H54 (cell line): ENCODE measurements at regions not wholly inside any gene's neighbourhood (a gene's known extent, or its start where the extent isn't known, plus 50 kb on each side); places are given as distances from the start of the nearest gene placed in this dataset.

ENCODE experiments used
- DNase-seq: peaks from one replicate; pipeline ENCODE4 v3.0.0; 2011; ENCODE audit warnings: low spot score, mixed read lengths; ENCODE audit not compliant: insufficient read length
- FAIRE-seq: peaks from 3 replicates; lab custom pipeline; 2011; peaks lifted over from hg19 to GRCh38; lab: Jason Lieb, UNC
- POLR2A ChIP-seq: IDR thresholded peaks from 2 replicates; pipeline ENCODE4 v1.6.1; 2011; ENCODE audit warnings: low read depth, mild to moderate bottlenecking, low read length

DNA sequence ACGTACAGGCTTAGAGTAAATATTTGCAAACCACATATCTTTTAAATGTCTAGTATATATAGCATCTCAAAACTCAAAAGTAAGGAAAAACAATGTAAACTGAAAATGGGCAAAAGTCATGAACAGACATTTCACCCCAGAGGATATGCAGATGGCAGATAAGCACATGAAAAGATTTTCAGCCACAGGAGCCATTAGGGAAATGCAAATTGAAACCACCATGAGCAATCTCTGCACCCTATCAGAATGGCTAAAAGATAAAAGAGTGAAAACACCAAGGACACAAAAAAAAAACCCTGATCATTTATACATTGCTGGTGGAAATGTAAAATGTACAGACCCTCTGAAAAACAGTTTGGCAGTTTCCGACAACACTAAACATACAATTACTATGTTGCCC lies 292.7 kb downstream of the ZNF516 start:
- TF ChIP-seq POLR2A: no peak
- FAIRE-seq: no peak

DNA sequence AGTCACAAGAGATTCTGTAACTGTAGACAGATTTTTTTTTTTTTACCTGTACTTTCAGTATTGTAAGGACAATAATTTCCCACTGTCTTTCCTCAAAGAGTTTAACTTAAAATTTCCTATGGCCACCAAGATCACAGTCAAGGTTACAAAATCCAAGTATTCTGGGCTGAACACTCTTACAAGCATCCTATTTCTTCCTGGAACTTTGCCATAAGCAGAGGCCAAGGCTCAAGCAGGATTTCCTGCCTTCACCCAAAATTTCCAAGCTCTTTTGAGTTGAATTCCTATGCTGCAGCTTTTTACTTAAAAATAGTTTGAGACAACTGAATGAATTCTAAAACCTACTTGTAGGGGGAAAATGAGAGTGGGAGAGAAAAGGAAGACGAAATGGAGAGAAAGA lies 299.4 kb downstream of the ZNF516 start:
- DNase-seq (no peak), FAIRE-seq (no peak)
- TF ChIP-seq POLR2A: no peak

More for the DNA sequence above, 292.7 kb downstream of the ZNF516 start:
- no peak for DNase-seq

DNA sequence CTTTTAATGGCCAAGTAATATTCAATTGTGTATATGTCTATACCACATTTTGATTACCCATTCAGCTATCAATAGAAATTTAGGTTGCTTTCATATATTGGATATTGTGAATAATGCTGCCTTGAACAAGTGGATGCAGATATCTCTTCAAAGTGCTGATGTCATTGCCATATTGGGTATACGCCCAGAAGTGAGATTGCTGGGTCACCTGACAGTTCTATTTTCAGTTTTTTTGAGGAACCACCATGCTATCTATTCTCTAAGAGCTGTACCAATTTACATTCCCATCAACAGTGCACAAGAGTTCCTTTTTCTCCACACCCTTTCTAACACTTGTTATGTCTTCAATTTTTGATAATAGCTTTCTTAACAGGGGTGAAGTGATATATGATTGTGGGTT lies 306.9 kb downstream of the ZNF516 start:
- FAIRE-seq: no peak
- no peak for DNase-seq
- TF ChIP-seq POLR2A: no peak

DNA sequence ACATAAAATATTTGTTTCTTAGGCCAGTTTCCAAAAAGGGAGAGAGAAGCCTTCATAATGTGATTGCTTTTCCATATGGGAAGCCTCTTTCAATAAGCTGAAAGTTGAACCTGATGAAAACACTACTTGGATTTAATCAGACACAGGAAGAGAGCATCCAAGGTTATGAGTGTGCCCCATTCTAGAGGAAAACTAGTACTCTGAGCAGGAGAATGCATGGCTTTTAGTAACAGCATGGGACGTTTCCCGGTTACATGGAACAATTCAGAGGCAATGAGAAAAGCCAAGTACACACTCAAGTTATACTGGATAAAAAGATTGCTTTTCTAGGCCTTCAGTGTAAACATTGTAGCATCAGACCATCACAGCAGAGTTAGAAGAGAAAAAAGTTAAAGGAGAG lies 315.8 kb downstream of the ZNF516 start:
- FAIRE-seq: no peak
- TF ChIP-seq POLR2A: no peak
- DNase-seq: no peak

DNA sequence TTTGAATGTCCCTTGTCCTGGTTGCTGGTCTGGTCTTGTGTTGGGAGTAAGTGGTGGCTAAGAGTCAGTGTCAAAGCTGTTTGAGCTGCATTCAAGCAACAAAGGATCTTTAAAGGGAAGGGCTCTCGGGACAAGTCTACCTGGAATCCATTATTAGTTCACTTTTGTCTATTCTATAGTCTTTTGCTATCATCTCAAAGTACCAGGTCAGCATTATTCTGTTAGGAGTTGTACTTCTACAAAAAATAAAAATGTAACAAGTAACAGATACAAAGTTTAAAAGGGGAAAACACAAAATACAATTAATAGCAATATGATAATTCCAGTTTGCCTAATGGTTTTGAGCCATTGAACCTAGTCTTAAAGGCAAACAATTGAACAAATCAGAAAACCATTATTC lies 317.9 kb downstream of the ZNF516 start:
- DNase-seq: no peak
- TF ChIP-seq POLR2A: no peak
- FAIRE-seq: no peak

DNA sequence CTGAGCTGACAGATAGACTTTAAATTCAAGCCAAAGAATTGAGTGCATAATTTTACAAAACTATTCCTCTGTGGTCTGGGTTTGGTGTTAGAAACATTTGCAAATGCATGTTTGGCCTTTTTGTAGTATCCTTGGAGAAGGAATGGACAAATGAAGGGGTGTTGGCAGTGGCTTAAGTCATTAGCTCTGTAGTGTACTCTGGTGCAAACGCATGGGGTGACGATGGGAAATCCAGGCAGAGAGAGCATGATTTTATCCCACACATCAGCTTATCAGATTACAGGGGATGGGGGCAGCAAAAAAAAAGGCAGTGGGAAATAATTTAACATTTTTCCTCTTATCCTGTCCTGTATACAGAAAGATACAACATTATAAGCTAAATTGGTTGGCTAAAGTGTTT lies 320.6 kb downstream of the ZNF516 start:
- DNase-seq (no peak), FAIRE-seq (no peak)
- no peak for TF ChIP-seq POLR2A

DNA sequence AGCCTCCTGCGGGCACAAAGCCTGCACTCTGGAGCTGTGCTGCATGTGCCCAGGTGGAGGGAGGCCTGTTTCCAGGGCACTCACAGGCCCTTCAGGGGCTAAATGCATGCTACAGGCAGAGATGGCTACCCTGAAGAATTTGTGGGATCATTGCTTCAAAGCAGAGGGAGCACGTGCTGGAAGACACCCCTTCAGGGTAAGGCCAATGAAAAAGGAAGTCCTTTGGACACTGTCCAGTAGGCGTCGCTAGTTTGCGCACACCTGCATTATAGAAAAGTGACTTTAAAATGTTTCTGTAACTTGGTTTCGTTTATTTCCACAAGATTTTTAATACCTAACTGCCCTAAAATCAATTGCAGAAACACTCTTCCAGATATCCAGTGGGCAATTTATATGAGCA lies 325.3 kb downstream of the ZNF516 start:
- FAIRE-seq (no peak), DNase-seq (no peak)
- TF ChIP-seq POLR2A: no peak

DNA sequence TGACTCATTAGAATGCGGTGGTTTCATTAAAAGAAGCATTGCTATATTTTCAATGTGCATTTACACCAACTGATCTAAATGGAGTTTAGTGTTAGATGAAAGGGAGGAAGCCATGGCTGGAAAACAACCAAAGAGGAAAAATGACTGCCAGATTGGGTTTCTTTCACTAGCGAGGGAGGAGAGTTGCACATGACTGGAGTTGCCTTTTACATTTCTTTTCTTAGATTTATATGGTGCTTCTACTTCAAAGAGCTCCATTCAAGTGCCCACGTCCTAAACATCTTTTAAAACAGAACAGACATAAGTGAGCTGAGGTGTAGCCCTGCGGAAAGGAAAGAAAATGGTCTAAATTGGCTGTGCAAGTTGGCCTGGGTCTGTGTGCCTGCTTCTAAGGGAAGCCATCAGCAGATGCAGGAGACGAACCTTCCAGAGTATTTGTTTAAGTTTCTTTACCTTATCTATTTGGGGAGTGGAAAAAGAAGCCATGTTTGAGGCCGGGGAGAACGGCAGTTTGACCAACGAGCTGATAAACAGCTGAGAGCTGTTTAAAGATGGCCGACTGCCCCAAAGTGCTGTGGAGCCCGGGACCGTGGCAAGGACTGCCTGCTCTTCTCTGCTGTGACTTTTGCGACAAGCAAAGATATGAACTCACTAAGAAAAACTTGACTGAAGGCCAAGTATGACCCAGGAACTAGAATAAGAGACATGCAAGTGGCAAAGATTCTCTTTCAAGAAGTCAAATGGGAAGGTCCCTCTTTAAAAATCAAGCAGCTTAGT lies 327.0 kb downstream of the ZNF516 start:
- no peak for FAIRE-seq
- DNase-seq: no peak

DNA sequence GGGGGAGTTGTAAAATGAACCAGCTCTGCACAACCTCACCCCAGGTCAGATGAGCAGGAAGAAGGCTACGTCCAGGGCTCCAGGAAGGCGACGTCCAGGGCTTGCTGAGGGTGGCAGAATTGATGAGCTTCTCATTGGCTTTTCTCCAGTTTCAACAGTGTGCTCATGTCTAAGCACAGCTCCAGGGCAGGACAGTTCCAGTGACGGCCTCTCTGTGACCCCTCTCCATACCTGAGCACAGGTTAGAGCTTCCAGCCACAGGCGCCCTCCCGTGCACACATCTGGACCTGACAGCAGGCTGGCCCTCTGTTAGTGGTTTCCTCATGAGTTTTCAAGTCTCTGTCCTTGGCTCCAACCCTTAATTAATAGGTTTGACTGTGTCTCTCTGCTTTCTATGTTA lies 327.6 kb downstream of the ZNF516 start:
- no peak for FAIRE-seq
- TF ChIP-seq POLR2A: no peak
- DNase-seq: no peak

More for the DNA sequence above, 327.0 kb downstream of the ZNF516 start:
- TF ChIP-seq POLR2A: no peak

DNA sequence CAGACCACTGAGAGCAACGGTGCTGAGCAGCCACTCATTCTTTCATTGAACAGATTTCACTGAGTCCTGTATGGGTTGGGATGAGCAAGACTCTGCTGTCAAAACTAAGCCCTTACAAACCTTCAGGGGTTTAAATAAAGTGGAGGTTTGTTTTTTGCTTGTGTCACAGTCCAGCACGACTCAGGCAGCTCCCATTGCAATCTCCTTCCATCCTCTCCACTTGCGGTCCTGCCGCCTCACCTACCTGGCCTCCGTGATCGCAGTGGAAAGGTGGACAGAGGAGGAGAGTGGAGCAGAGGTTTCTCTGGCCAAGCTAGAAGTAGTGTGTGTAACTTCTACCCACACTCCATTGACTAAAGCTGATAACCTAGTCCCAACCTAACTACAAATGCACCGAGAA lies 332.2 kb downstream of the ZNF516 start:
- FAIRE-seq: no peak
- no peak for TF ChIP-seq POLR2A
- no peak for DNase-seq

DNA sequence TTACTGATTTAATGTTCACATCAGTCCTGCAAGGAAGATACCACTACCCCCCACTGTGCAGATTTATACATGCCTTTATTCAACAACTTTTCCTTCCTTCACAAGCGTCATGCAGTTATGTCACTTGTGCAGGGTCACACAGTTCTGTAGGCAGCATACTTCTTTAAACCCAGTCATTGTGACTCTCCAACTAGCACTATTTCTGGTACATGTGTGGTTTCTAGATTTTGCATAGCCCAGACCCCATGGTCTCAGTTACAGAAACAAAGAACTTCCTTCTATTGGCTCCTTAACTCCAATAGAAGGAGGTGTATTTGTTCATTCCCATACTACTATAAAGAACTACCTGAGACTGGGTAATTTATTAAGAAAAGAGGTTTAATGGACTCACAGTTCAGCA lies 333.1 kb downstream of the ZNF516 start:
- no peak for TF ChIP-seq POLR2A
- DNase-seq (no peak), FAIRE-seq (no peak)

DNA sequence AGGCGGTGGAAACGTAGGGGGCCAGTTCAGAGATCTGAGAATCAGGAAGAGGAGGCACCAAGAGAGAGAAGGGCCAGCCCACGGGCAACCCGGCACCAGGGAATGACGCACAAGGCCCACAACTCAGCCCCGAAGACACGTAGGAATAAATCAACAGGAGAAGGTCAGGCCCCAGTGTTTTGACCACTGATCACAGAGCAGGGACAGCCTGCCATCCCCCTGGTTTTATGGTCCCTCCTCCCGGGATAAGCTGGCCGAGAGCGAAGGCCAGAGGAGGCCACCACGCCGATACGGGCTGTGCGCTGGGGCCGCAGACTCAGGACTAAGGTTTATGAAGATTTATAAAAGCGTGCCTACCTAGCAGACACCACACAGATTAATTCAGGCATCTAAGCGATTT lies 341.4 kb downstream of the ZNF516 start:
- DNase-seq: no peak
- TF ChIP-seq POLR2A: no peak
- FAIRE-seq: no peak

DNA sequence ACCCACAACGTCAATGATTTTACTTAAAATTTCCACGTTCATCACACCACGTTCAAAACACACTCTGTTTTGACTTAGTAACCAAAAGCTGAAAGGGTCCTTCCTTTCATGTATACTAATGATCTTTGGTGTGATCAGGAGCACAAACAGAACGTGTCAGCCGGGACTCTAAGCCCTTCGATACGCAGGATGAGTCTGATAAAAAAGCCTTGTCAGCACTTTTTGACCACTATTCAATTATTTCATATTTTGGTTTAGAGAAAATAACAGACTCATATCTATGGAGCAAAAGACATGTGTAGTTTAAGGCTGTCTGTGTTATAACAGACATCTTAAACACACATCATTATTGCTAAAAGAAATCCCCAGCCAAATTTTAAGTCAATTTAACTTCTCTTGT lies 345.3 kb downstream of the ZNF516 start:
- DNase-seq (no peak), FAIRE-seq (no peak)
- TF ChIP-seq POLR2A: no peak

DNA sequence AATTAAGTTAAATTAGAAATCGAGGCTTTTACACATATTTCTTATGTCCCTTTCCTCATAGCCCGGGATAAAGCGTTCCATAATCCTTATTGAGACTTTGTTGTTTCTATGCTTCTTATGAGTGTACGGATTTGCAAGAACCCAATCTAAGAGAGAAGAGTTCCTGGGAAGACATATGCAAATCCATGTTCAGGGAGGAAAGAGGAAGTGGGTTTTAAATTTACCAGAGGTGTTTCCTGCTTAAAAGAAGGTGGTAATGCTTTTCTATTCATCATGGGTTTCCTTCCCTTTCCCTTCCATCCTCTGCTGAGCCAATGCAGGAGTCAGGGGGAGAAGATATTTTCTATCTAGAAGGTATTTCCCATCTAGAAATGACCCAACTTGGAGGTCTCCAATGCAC lies 345.8 kb downstream of the ZNF516 start:
- FAIRE-seq (no peak), DNase-seq (no peak)
- TF ChIP-seq POLR2A: no peak
